Neutrophil (primary cell): ENCODE measurements at regions not wholly inside any gene's neighbourhood (a gene's known extent, or its start where the extent isn't known, plus 50 kb on each side); places are given as distances from the start of the nearest gene placed in this dataset.

Experiments
- H3K27ac ChIP-seq: fragments of 200-600 bp; sonication (generic); 2 replicates; pipeline ENCODE4 v1.5.1; 2016; ENCODE audit warnings: mild to moderate bottlenecking, moderate library complexity
- H3K27me3 ChIP-seq: fragments of 200-600 bp; sonication (generic); 2 replicates; pipeline ENCODE4 v1.6.0; 2016; ENCODE audit warnings: mild to moderate bottlenecking
- H3K36me3 ChIP-seq: fragments of 200-600 bp; sonication (generic); 2 replicates; pipeline ENCODE4 v1.5.1; 2017
- H3K4me1 ChIP-seq, 2 experiments: fragments of 200-600 bp in 1 of 2; sonication (generic) in 1 of 2; 1 replicate in 1 of 2; 2 replicates in 1 of 2; pipeline versions ENCODE4 v1.5.1 to v1.6.1; 2013 to 2016; ENCODE audit warnings: low read depth in 1 of 2, low read length in 1 of 2, mild to moderate bottlenecking in 1 of 2, moderate library complexity in 1 of 2; ENCODE audit not compliant: control insufficient read depth in 1 of 2, insufficient read depth in 1 of 2
- H3K4me3 ChIP-seq, 2 experiments: fragments of 200-600 bp in 1 of 2; sonication (generic) in 1 of 2; 1 replicate in 1 of 2; 2 replicates in 1 of 2; pipeline ENCODE4 v1.5.1; 2013 to 2016; ENCODE audit warnings: low read depth in 1 of 2, low read length in 1 of 2, mild to moderate bottlenecking in 1 of 2, moderate library complexity in 1 of 2
- H3K9me3 ChIP-seq: fragments of 200-600 bp; sonication (generic); 2 replicates; pipeline ENCODE4 v1.5.1; 2016
- TF ChIP-seq, protein P1 (sequence below): fragments of 200-600 bp; sonication (generic); IDR thresholded peaks from 2 replicates; pipeline ENCODE4 v1.5.1; 2016; ENCODE audit warnings: antibody characterized with exemption

DNA sequence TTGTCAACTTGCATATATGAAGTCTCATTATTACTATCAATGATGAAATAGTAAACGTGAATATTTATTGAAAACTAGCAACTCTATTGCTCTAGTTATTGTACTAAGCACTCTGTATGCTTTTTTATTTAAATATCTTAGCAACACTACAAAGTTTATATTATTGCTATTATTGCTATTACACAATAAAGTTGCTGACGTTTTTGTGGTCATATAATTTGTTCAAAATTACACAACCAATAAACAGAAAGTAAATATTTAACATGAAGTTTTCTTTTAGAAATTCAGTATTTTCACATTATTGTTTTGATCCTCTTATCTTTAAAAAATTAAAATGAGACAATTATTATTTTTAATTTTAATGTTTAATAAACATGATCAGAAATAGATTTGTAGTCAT, 1521.1 kb upstream of the PCDH7 start:
- no peaks in the 10 kb centered on the region for H3K4me1 ChIP-seq
- H3K36me3 ChIP-seq = no peaks in the 10 kb centered on the region
- H3K9me3 ChIP-seq = no peaks in the 10 kb centered on the region
- no peak overlapping the region for H3K27ac ChIP-seq
- no peak overlapping the region for H3K4me3 ChIP-seq
- no peaks in the 10 kb centered on the region for H3K27me3 ChIP-seq
- TF ChIP-seq, protein P1, sequence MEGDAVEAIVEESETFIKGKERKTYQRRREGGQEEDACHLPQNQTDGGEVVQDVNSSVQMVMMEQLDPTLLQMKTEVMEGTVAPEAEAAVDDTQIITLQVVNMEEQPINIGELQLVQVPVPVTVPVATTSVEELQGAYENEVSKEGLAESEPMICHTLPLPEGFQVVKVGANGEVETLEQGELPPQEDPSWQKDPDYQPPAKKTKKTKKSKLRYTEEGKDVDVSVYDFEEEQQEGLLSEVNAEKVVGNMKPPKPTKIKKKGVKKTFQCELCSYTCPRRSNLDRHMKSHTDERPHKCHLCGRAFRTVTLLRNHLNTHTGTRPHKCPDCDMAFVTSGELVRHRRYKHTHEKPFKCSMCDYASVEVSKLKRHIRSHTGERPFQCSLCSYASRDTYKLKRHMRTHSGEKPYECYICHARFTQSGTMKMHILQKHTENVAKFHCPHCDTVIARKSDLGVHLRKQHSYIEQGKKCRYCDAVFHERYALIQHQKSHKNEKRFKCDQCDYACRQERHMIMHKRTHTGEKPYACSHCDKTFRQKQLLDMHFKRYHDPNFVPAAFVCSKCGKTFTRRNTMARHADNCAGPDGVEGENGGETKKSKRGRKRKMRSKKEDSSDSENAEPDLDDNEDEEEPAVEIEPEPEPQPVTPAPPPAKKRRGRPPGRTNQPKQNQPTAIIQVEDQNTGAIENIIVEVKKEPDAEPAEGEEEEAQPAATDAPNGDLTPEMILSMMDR = no peak

DNA sequence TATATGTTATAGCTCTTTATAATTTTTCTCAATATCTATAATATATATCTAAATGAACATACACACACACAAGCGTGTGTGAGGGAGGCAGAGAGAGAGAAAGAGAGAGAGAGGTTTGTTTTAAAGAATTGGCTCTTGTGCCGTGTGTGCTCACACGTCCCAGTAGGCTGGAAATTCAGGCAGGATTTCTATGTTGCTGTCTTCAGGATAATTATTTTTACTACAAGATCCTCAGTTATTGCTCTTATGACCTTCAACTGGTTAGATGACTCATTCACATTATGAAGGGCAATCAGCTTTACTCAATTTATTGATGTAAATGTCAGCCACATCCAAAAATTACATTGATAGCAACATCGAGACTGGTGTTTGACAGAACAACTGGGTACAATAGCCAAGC, 1520.7 kb upstream of the PCDH7 start:
- H3K4me3 ChIP-seq = no peak overlapping the region
- H3K4me1 ChIP-seq = no peaks in the 10 kb centered on the region
- TF ChIP-seq, protein P1 = no peak
- H3K27me3 ChIP-seq = no peaks in the 10 kb centered on the region
- H3K36me3 ChIP-seq = no peaks in the 10 kb centered on the region
- H3K9me3 ChIP-seq = no peaks in the 10 kb centered on the region
- no peak overlapping the region for H3K27ac ChIP-seq

DNA sequence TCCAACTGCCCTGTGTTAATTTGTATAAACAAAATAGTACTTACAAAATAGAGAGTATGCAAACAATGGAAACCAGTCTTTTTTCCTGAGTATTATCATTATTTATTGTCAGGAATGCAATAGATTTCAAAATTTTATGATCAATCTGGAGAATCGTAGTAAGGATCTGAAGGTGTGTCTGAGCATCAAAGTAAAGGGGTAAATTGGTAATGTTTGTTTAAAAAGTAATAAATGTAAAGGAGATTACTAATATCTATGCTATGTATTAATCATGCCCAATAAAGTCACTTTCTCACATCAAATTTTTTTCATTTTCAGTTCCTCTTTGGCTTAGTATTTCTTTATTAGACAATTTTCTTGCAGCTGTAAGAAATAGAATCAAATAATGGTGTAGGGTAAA, 1507.1 kb upstream of the PCDH7 start:
- H3K4me1 ChIP-seq = no peaks in the 10 kb centered on the region
- TF ChIP-seq, protein P1 = no peak
- no peak overlapping the region for H3K27ac ChIP-seq
- no peak overlapping the region for H3K4me3 ChIP-seq
- no peaks in the 10 kb centered on the region for H3K36me3 ChIP-seq
- no peaks in the 10 kb centered on the region for H3K9me3 ChIP-seq
- H3K27me3 ChIP-seq = no peaks in the 10 kb centered on the region

DNA sequence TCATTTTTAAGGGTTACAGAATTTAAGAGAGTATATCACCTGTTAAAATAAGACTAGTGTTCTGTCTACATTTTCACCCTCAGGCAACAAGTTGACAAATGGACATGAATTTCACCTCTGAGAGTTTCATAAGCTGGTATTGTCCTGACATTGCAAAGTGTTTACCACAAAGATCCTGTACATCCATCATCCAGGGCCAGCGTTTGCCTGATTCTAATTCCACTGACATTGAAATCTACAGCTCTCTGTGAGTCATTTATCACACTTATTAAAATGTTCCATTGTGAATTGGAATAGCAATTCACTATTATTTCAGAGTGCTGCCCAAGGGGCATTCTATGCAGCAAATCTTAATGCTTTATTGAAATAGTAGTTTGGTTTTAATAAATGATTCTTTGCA, 1499.4 kb upstream of the PCDH7 start:
- Histone ChIP-seq H3K27ac (no peak overlapping the region), H3K4me3 (no peak overlapping the region), H3K36me3 (no peaks in the 10 kb centered on the region), H3K4me1 (no peaks in the 10 kb centered on the region), H3K9me3 (no peaks in the 10 kb centered on the region), H3K27me3 (no peaks in the 10 kb centered on the region)
- TF ChIP-seq, protein P1 = no peak

DNA sequence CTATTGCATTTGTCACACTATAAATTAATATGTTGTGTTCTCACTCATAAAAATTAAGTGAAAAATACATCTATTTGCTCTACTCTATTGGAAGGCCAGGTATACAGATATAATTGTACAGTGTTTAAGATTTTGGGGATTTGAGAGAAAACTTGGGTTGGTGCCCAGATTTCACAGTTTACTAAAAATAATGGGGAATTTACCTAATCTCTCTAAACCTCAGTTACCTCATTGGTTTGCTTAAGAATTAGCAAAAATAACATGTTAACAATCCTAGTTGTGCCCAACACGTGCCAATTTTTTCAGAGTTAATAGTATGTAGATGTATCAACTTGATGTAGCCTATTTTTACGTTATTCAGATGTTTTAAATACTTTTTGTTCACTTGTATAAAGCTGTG, 1495.3 kb upstream of the PCDH7 start:
- H3K27ac ChIP-seq = no peak overlapping the region
- H3K36me3 ChIP-seq = no peaks in the 10 kb centered on the region
- no peaks in the 10 kb centered on the region for H3K27me3 ChIP-seq
- H3K4me1 ChIP-seq = no peaks in the 10 kb centered on the region
- no peaks in the 10 kb centered on the region for H3K9me3 ChIP-seq
- no peak overlapping the region for H3K4me3 ChIP-seq
- TF ChIP-seq, protein P1 = no peak

DNA sequence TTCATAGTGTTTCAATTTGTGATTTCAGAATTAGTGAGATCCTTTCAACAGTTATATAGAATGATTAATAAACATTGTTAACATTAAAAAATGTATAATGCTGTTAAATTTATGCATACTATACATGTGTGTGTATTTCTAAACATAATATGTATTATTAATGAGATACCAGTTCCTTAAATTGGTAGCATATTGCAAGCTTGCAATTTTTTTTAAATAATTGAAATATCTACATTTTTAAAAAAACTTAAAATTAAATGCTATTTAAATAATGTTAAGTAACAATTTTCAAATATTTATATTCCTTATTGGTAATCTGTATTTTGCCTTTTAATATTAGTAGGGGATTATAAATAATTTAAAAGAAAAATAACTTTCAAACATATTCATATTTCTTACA, 1479.5 kb upstream of the PCDH7 start:
- Histone ChIP-seq H3K4me1 (no peaks in the 10 kb centered on the region), H3K27ac (no peak overlapping the region), H3K9me3 (no peaks in the 10 kb centered on the region), H3K4me3 (no peak overlapping the region), H3K27me3 (no peaks in the 10 kb centered on the region), H3K36me3 (no peaks in the 10 kb centered on the region)
- TF ChIP-seq, protein P1 = no peak
